ENCODE measurements at regions not wholly inside any gene's neighbourhood (a gene's known extent, or its start where the extent isn't known, plus 50 kb on each side); places are given as distances from the start of the nearest gene placed in this dataset.

DNA sequence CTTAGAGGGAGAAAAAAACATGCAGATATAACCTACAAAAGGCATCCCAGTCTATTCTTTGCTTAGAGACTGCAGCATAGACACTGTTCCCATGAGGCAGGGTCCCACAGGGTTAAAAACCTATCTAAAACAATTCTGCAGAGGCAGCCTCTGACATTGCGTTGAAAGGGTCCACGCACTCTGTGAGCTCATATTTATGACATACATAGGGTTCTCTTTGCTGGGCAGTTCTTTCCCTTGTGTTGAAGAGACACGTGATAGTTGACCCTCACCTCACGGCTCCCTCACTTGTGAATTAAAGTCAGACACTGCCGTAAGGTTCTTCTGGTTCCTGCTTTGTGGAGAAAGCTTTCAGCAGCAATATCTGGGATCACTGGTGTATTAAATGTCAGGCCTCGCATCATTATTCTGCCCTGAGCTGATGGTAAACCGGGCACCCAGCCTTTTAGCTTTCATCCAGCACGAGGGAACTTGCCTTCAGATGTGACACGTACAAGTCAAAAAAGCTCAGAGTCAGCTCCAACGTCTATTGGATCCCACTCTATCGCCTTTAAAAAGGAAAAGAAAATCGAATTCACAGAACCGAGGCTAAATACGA lies 52.8 kb upstream of the HNRNPU start:
- Histone ChIP-seq H3K27me3 (no peaks in the 10 kb centered on the region), H3K9me3 (no peaks in the 10 kb centered on the region), H3K36me3 (no peaks in the 10 kb centered on the region), H3K27ac (no peak overlapping the region), H3K4me1 (no peaks in the 10 kb centered on the region), H3K4me3 (no peak overlapping the region)
- intact Hi-C loops (cut with DNase I), result no loop called here
- no peak for DNase-seq (ENCODE audit: low spot score in 2 of 2)
- TF ChIP-seq, protein P1, sequence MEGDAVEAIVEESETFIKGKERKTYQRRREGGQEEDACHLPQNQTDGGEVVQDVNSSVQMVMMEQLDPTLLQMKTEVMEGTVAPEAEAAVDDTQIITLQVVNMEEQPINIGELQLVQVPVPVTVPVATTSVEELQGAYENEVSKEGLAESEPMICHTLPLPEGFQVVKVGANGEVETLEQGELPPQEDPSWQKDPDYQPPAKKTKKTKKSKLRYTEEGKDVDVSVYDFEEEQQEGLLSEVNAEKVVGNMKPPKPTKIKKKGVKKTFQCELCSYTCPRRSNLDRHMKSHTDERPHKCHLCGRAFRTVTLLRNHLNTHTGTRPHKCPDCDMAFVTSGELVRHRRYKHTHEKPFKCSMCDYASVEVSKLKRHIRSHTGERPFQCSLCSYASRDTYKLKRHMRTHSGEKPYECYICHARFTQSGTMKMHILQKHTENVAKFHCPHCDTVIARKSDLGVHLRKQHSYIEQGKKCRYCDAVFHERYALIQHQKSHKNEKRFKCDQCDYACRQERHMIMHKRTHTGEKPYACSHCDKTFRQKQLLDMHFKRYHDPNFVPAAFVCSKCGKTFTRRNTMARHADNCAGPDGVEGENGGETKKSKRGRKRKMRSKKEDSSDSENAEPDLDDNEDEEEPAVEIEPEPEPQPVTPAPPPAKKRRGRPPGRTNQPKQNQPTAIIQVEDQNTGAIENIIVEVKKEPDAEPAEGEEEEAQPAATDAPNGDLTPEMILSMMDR (IDR thresholded peaks at IDR 0.05), result no peak

DNA sequence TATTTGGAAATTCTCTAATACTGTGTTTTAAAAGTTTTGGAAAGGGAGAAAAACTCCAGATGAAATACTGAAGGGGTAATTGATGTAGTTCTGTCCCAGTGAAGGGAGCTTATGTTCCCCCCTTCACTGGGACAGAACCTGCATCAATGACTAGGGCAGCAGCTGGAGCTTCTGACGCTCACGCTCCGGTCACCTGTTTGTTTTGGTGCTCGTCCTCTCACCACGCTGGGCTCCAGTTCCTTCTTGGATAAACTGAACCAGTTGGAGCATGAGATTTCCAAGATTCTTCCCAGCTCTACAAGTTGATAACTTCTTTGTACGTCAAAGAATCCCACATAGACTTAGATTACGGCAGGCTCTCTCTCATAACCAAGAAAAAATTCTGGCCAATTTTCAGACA lies 51.4 kb upstream of the HNRNPU start:
- no peak for DNase-seq (ENCODE audit: low spot score in 2 of 2)
- no peaks in the 10 kb centered on the region for H3K36me3 ChIP-seq
- H3K27ac ChIP-seq, result no peak overlapping the region
- H3K27me3 ChIP-seq, result no peaks in the 10 kb centered on the region
- no peak overlapping the region for H3K4me3 ChIP-seq
- H3K4me1 ChIP-seq, result no peaks in the 10 kb centered on the region
- TF ChIP-seq, protein P1 (IDR thresholded peaks at IDR 0.05), result no peak
- intact Hi-C loops (cut with DNase I), result no loop called here
- H3K9me3 ChIP-seq, result no peaks in the 10 kb centered on the region

DNA sequence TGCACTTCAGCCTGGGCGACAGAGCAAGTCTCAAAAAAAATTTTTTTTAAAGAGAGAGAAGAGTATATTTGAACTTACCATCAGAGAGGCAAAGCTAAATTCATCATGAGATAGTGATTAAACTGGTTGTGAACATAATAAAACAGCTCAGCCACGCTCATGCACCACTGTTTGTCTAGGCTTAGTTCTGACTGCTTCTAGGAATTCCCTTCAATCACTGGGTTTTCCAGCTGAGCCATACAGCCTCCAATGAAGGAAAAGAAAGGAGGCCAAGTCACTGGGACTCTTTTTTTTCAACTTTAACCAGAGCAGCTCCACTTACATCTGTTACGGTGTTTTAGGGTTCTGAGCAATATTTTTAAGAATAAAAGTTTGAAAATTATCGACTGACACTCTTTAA lies 50.4 kb upstream of the HNRNPU start:
- no peak overlapping the region for H3K27ac ChIP-seq
- no peaks in the 10 kb centered on the region for H3K27me3 ChIP-seq
- TF ChIP-seq, protein P1 (IDR thresholded peaks at IDR 0.05), result no peak
- no peaks in the 10 kb centered on the region for H3K9me3 ChIP-seq
- no peak overlapping the region for H3K4me3 ChIP-seq
- H3K36me3 ChIP-seq, result no peaks in the 10 kb centered on the region
- intact Hi-C loops (cut with DNase I), result no loop called here
- no peaks in the 10 kb centered on the region for H3K4me1 ChIP-seq
- no peak for DNase-seq (ENCODE audit: low spot score in 2 of 2)

Data from ascending aorta (tissue), 2 donors.